Umbilical cord (tissue), 1 donor: ENCODE measurements at regions not wholly inside any gene's neighbourhood (a gene's known extent, or its start where the extent isn't known, plus 50 kb on each side); places are given as distances from the start of the nearest gene placed in this dataset.
A peak's percentile ranks its signal among the peaks of the same experiment; 100 is the strongest.
"Not testable (repeated sequence)": the region's sequence is repeated elsewhere in the genome, so short reads cannot be mapped to it uniquely, and the experiment has no call there.

Source experiments
- DNase-seq: peaks from one replicate; pipeline ENCODE4 v3.0.0-alpha.2; 2015; ENCODE audit warnings: low spot score

DNA sequence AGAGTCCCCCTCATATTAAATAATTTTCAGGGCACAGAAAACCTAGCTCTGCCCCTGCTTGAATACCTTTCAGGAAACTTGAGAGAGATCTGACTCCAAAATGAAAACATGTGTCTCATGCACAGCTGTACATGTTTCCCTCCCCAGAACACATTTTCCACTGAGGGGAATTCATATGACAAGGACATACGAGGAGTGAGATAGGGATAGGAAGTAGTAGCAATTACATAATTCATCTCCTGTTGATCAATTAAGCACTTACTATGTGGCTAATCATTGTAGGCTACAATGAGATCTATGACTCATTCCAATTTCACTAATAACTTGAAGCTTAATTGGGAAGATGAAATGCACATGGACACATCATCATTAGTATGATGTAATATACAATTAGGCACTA is 302.1 kb downstream of the PCDH11X start:
- not testable (repeated sequence) for DNase-seq

GRCh38 chrX:92090756-92091155 is 311.6 kb downstream of the PCDH11X start:
- not testable (repeated sequence) for DNase-seq

DNA sequence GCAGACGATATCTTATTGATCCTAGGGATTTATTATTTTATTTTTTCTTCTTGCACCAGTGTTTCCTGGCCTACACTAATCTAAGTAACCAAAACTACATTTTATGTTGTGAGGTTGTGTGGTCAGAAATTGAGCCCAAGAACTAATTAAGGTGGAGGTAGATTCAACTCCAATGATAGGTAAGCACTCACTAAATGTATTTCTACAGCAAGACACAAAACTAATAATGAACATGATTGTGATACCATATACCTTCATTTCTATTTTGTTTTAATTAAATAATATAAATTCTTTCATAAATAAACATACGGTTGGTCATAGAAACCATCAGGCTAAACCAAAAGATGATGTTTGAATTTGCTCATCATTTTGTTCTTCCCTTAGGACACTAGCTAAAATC is 319.0 kb downstream of the PCDH11X start:
- DNase-seq = not testable (repeated sequence)

GRCh38 chrX:92100095-92100494 is 320.9 kb downstream of the PCDH11X start:
- DNase-seq = not testable (repeated sequence)

DNA sequence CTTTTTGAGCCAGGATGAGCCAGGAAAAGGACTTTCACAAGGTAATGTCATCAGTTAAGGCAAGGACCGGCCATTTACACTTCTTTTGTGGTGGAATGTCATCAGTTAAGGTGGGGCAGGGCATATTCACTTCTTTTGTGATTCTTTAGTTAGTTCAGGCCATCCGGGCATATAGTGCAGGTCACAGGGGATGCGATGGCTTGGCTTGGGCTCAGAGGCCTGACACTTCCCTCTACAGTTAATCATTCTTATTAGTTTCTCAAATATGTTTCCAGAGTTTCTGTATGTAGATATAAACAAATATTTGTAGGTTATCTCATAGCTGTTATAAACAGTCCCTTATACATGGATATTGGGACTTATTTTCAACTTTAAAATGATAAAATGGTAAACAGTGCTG is 326.5 kb downstream of the PCDH11X start:
- DNase-seq = not testable (repeated sequence)

DNA sequence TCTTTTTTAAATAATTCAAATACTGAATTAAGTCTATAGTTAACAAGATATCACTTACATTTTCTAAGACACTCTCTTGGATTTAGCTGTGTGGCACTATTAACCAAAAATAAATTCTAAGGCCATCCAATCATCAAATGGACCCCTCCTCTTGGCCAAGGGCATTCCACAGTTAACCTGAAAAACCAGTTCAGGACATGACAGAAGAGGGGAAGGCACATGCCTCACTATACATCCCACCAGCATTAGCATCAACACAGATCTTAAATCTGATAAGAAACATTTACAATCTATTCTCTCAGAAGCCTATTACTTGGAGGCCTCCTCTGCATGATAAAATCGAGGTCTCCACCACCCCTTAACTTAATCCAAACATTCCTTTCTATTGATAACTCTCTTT is 327.5 kb downstream of the PCDH11X start:
- DNase-seq = not testable (repeated sequence)

DNA sequence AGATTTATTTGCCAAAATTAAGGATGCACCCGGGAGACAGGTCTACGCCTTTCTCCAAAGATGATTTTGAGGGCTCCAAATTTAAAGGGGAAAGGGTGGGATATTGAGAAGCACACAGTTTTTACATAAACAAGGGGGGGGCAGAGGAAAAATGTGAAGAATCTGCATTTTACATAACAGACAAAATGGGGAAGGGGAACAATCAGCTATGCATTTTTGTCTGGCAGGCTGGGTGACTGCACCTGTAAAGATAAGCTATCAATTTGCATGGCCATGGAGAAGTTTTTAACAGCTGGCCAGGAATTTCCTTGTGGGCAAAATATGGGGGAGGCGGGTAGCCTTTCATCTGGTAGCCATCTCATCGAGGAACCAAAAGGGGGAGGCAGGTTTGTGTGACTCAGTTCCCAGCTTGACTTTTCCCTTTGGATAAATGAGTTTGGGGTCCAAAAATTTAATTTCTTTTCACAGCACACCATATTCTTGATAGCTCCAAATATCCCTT is 331.3 kb downstream of the PCDH11X start:
- DNase-seq = not testable (repeated sequence)

- DNase-seq = not testable (repeated sequence)
Measured at GRCh38 chrX:92117701-92118100, 338.5 kb downstream of the PCDH11X start.

- not testable (repeated sequence) for DNase-seq
Measured at GRCh38 chrX:92163035-92163434, 383.9 kb downstream of the PCDH11X start.

DNA sequence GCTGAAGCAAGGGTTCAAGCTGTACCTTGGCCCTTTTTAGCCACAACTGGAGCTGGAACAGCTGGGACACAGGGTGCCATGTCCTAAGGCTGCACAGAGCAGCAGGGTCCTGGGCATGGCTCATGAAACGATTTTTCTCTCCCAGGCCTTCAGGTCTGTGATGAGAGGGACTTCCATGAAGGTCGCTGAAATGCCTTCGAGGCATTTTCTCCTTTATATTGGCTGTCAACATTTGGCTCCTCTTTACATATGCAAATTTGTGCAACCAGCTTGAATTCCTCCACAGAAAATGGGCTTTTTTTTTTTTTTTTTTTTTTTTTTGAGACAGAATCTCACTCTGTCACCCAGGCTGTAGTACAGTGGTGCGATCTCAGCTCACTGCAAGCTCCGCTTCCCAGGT is 430.8 kb downstream of the PCDH11X start:
- DNase-seq = no peak

- no peak for DNase-seq
Measured at GRCh38 chrX:92213786-92214185, 434.6 kb downstream of the PCDH11X start.

- not testable (repeated sequence) for DNase-seq
Measured at GRCh38 chrX:92215011-92215410, 435.8 kb downstream of the PCDH11X start.

DNA sequence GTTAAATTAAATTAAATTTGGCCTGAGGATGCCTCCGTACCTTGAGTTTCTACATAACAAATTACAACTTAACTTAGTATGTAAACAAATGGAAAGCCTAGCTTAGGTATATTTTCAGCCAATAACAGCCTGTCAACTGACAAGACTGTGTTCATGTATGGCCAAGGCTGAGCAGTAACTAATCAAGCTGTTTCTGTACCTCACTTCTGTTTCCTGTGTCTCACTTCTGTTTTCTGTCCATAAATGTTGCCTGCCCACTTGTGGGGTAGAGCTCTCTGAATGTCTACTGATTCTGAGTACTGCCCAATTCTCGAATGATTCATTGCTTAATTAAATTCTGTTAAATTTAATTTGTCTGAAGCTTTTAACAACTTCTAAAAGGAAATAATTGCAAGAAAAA is 445.2 kb downstream of the PCDH11X start:
- DNase-seq = no peak

- no peak for DNase-seq
Measured at GRCh38 chrX:92230628-92231027, 451.5 kb downstream of the PCDH11X start.

DNA sequence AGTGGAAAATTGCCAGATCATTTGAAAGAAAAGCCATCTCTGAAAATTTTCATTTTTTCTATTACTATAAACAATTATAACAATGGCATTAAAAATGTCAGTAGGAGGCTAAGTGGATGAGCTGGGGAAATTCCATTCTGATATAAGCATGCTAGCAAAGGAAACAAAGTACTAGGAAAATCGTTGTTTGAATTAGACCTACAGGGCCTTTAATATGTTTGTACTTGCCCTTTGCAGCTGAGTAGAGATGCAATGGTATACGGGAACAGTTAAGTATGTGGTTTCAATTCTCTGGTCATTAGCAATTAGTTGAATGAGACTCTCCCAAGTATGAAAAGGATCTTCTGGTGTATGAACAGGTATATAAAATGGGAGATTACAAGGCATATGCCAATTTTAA is 452.2 kb downstream of the PCDH11X start:
- DNase-seq = no peak

- DNase-seq = no peak
Measured at GRCh38 chrX:92232182-92232581, 453.0 kb downstream of the PCDH11X start.

GRCh38 chrX:92241249-92241648 is 462.1 kb downstream of the PCDH11X start:
- no peak for DNase-seq

GRCh38 chrX:92247076-92247475 is 467.9 kb downstream of the PCDH11X start:
- no peak for DNase-seq

- DNase-seq = no peak
Measured at GRCh38 chrX:92249125-92249524, 469.9 kb downstream of the PCDH11X start.

DNA sequence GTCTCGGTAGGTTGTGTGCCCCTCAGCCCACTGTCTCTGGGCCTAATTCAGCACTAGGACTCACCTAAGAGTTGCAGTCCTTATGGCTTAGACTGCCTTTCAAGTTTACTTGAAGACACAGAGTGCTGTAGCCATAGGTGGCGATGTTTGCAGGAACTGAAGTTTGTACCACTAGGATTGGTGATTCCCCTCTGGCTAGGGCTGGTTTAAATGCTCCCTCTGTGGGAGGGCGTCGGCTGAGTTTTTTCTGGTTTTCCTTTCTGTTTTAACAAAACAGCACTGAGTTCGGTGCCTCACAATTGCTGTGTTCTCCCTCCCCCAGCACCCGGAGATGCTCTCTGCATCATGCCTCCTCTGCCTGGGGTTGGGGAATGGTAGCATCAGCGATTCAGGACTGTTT is 480.9 kb downstream of the PCDH11X start:
- no peak for DNase-seq

DNA sequence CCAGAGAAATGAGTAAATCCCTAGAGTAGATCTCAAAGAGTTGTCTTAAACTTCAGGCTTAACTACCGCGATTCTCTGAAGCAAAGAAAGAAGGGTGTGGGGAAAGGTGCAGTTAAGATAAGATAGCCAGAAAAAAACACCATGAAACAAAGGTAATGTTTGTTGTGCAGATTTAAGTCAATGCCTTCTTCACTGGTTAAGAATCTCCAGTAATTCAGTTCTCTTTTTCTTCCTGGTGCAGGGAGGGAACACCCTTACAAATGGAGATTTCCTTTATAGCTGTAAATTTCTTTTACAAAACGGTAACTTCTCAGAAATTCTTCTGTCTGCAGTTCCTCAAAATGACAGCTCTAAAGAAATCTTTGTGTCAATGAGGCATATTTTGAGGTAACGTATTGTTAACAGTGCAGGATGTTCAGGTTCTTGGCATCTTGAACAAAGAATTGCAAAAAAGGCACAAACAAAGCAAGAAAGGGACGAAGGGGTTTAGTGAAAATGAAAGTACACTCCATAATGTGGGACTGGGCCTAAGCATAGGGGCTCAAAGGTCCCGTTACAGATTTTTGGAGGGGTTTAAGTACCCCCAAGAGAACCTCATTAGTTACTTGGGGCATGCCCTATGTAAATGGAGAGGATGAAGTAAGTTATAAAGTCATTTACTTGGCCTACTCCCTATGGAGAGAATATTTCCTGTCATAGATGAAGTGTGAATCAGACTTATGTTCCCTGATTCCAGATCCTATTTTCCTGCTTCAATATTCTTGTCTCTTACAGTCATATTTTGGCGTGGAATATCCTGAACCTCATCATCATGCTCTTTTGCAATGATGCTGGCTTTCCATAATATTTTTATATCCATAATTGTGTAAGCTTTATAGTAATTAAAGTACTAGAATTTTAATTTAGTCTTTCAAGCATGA is 492.0 kb downstream of the PCDH11X start:
- peak; percentile 2 for DNase-seq

DNA sequence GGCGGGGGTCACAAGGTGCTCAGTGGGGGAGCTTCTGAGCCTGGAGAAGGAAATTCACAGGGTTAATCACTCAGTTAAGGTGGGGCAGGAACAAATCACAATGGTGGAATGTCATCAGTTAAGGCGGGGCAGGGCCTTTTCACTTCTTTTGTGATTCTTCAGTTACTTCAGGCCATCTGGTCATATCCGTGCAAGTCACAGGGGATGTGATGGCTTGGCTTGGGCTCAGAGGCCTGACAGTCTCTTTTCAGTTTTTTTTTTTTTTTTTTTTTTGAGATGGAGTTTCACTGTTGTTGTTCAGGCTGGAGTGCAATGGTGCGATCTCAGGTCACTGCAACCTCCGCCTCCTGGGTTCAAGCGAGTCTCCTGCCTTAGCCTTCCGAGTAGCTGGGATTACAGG is 499.4 kb downstream of the PCDH11X start:
- DNase-seq = not testable (repeated sequence)

DNA sequence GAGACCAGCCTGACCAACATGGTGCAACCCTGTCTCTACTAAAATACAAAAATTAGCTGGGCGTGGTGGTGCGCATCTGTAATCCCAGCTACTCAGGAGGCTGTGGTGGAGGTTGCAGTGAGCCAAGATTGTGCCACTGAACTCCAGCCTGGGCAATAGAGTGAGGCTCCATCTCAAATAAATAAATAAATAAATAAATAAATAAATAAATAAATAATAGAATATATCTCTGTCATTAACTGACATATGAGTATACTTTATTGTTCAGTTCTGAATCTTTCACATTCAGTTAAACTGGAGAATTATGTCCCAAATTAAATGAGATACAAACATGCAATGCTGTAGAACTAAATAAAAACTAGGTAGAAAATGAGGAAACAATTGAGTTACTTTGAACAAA is 501.2 kb downstream of the PCDH11X start:
- not testable (repeated sequence) for DNase-seq
